ENCODE measurements at regions not wholly inside any gene's neighbourhood (a gene's known extent, or its start where the extent isn't known, plus 50 kb on each side); places are given as distances from the start of the nearest gene placed in this dataset.

DNA sequence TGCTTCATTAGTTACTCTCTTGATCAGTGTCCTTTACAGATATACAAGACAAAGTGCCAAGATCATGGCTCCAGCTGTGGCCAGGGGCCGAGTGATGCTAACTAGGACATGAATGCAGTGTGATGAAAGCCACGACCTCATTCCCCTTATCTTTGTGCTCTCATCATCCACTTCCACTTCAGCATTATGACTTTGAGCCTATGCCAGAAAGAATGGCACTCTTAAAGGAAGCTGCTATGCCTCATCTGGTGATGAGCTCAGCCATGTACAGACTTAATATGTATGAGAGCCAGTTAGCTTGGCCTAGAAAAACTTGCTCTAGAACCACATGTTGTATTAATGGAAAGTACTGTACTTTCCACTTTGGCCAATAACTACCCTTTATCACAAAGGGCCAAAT lies 179.1 kb downstream of the TOX3 start:
- no peak for DNase-seq (ENCODE audit: low spot score)
- no CpG with 5 or more reads among the region's 2 CpGs for WGBS, 2 donors (ENCODE audit: extremely low coverage in 2 of 2, insufficient read length in 2 of 2, insufficient replicate concordance in 1 of 2)
- H3K4me2 ChIP-seq (ENCODE audit: insufficient read depth, low read length, poor library complexity, severe bottlenecking), result no peak overlapping the region
- H3K27me3 ChIP-seq (ENCODE audit: control insufficient read depth in 3 of 3, insufficient read depth in 3 of 3, low read depth in 1 of 3, low read length in 3 of 3), result no peaks in the 10 kb centered on the region
- no peak overlapping the region for H3K14ac ChIP-seq (ENCODE audit: low read length)
- H3K9me3 ChIP-seq (replicated peaks in 1 of 2; ENCODE audit: control insufficient read depth in 2 of 2, insufficient read depth in 1 of 2, low read depth in 1 of 2, low read length in 2 of 2), result peaks cover 0 to 4% of the 10 kb centered on the region in 2 donors
- H4K8ac ChIP-seq (ENCODE audit: low read depth, low read length), result no peak overlapping the region
- no peaks in the 10 kb centered on the region for H3K36me3 ChIP-seq (replicated peaks in 1 of 2; ENCODE audit: control insufficient read depth in 2 of 2, insufficient read depth in 2 of 2, low read length in 2 of 2)
- no peak overlapping the region for H4K91ac ChIP-seq (ENCODE audit: low read depth, low read length, poor library complexity)
- peaks cover 2 to 5% of the 10 kb centered on the region in 2 donors for H3K4me1 ChIP-seq (ENCODE audit: control insufficient read depth in 2 of 2, insufficient read depth in 1 of 2, low read depth in 1 of 2, low read length in 2 of 2)
- H3K79me1 ChIP-seq (ENCODE audit: low read depth, low read length), result no peaks in the 10 kb centered on the region
- no peak overlapping the region for H3K4ac ChIP-seq (ENCODE audit: low read length)
- H2BK12ac ChIP-seq (ENCODE audit: low read length), result no peak overlapping the region
- no peak overlapping the region for H3K23ac ChIP-seq (ENCODE audit: low read depth, low read length, poor library complexity)
- peak overlapping the region; percentile 32 for H3K9ac ChIP-seq (ENCODE audit: low read depth, low read length, poor library complexity)
- H2BK15ac ChIP-seq (ENCODE audit: low read length), result no peak overlapping the region
- no peak overlapping the region for H2AFZ ChIP-seq (ENCODE audit: low read length)
- H3K27ac ChIP-seq (replicated peaks; ENCODE audit: low read length), result no peak overlapping the region
- no peak overlapping the region for H3K18ac ChIP-seq (ENCODE audit: low read length)
- H2BK5ac ChIP-seq (ENCODE audit: low read length), result no peak overlapping the region
- H3K4me3 ChIP-seq (ENCODE audit: low read length in 2 of 2), result no peak overlapping the region
- H2AK5ac ChIP-seq (ENCODE audit: low read depth, low read length), result no peak overlapping the region
- no peak overlapping the region for H2BK120ac ChIP-seq (ENCODE audit: low read depth, low read length)

DNA sequence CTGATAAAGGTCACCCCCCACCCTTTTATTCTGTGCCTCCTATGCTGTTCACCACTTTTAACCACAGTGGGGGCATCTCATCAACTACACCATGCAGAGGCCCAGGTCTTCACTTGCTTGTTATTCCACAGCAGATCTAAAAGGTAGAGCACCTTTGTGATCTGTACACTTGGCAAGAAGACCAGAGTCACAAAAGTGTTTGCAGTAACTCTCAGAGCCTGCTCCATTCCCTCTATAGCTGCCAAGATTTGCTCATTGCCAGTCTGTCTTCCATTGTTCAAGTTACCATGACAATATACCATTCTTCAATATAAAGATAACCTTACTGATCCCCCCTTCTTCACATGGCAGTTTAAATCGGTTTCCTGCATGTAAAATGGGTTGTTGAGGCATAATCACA lies 180.0 kb downstream of the TOX3 start:
- Histone ChIP-seq H2BK120ac (ENCODE audit: low read depth, low read length) (no peak overlapping the region), H3K27ac (replicated peaks; ENCODE audit: low read length) (no peak overlapping the region), H3K18ac (ENCODE audit: low read length) (no peak overlapping the region), H2AK5ac (ENCODE audit: low read depth, low read length) (no peak overlapping the region), H3K9ac (ENCODE audit: low read depth, low read length, poor library complexity) (no peak overlapping the region), H3K4me1 (ENCODE audit: control insufficient read depth in 2 of 2, insufficient read depth in 1 of 2, low read depth in 1 of 2, low read length in 2 of 2) (peaks cover 0 to 5% of the 10 kb centered on the region in 2 donors), H3K14ac (ENCODE audit: low read length) (no peak overlapping the region), H4K8ac (ENCODE audit: low read depth, low read length) (no peak overlapping the region), H3K79me1 (ENCODE audit: low read depth, low read length) (no peaks in the 10 kb centered on the region), H2BK5ac (ENCODE audit: low read length) (no peak overlapping the region), H3K4me2 (ENCODE audit: insufficient read depth, low read length, poor library complexity, severe bottlenecking) (no peak overlapping the region), H2BK15ac (ENCODE audit: low read length) (no peak overlapping the region), H3K4me3 (ENCODE audit: low read length in 2 of 2) (no peak overlapping the region), H3K4ac (ENCODE audit: low read length) (no peak overlapping the region), H2BK12ac (ENCODE audit: low read length) (no peak overlapping the region), H3K36me3 (replicated peaks in 1 of 2; ENCODE audit: control insufficient read depth in 2 of 2, insufficient read depth in 2 of 2, low read length in 2 of 2) (no peaks in the 10 kb centered on the region), H4K91ac (ENCODE audit: low read depth, low read length, poor library complexity) (no peak overlapping the region), H2AFZ (ENCODE audit: low read length) (no peak overlapping the region), H3K9me3 (replicated peaks in 1 of 2; ENCODE audit: control insufficient read depth in 2 of 2, insufficient read depth in 1 of 2, low read depth in 1 of 2, low read length in 2 of 2) (peaks cover 0 to 1% of the 10 kb centered on the region in 2 donors), H3K27me3 (ENCODE audit: control insufficient read depth in 3 of 3, insufficient read depth in 3 of 3, low read depth in 1 of 3, low read length in 3 of 3) (no peaks in the 10 kb centered on the region), H3K23ac (ENCODE audit: low read depth, low read length, poor library complexity) (no peak overlapping the region)
- DNase-seq (ENCODE audit: low spot score), result no peak
- no CpG with 5 or more reads among the region's 1 CpG for WGBS, 2 donors (ENCODE audit: extremely low coverage in 2 of 2, insufficient read length in 2 of 2, insufficient replicate concordance in 1 of 2)

DNA sequence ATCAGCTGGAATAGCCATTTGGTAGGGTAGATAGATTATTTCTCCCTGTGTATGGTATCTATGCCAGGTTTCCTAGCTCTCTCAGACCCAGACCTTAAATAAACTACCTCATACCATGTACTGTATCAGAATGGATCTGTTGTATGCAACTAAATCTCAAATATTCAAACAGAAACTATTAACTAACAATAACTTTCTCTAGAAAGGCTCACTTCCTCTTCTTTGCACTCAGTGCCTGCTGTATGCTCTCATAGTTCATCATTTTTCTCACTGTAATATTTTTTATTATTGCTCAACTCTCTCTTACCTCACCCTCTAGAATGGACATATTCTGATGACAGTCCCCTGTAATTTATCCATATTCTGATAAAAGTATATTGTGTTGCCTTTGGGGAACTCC lies 182.4 kb downstream of the TOX3 start:
- Histone ChIP-seq H2AFZ (ENCODE audit: low read length) (no peak overlapping the region), H3K4me3 (ENCODE audit: low read length in 2 of 2) (no peak overlapping the region), H3K27me3 (ENCODE audit: control insufficient read depth in 3 of 3, insufficient read depth in 3 of 3, low read depth in 1 of 3, low read length in 3 of 3) (no peaks in the 10 kb centered on the region), H2BK5ac (ENCODE audit: low read length) (no peak overlapping the region), H3K4ac (ENCODE audit: low read length) (no peak overlapping the region), H2AK5ac (ENCODE audit: low read depth, low read length) (no peak overlapping the region), H3K27ac (replicated peaks; ENCODE audit: low read length) (no peak overlapping the region), H3K18ac (ENCODE audit: low read length) (no peak overlapping the region), H3K4me2 (ENCODE audit: insufficient read depth, low read length, poor library complexity, severe bottlenecking) (no peak overlapping the region), H2BK120ac (ENCODE audit: low read depth, low read length) (no peak overlapping the region), H2BK12ac (ENCODE audit: low read length) (no peak overlapping the region), H3K4me1 (ENCODE audit: control insufficient read depth in 2 of 2, insufficient read depth in 1 of 2, low read depth in 1 of 2, low read length in 2 of 2) (peaks cover 0 to 5% of the 10 kb centered on the region in 2 donors), H4K91ac (ENCODE audit: low read depth, low read length, poor library complexity) (no peak overlapping the region), H3K9ac (ENCODE audit: low read depth, low read length, poor library complexity) (no peak overlapping the region), H3K79me1 (ENCODE audit: low read depth, low read length) (no peaks in the 10 kb centered on the region), H3K23ac (ENCODE audit: low read depth, low read length, poor library complexity) (no peak overlapping the region), H2BK15ac (ENCODE audit: low read length) (no peak overlapping the region), H4K8ac (ENCODE audit: low read depth, low read length) (no peak overlapping the region), H3K14ac (ENCODE audit: low read length) (no peak overlapping the region), H3K9me3 (replicated peaks in 1 of 2; ENCODE audit: control insufficient read depth in 2 of 2, insufficient read depth in 1 of 2, low read depth in 1 of 2, low read length in 2 of 2) (peaks cover 0 to 2% of the 10 kb centered on the region in 2 donors), H3K36me3 (replicated peaks in 1 of 2; ENCODE audit: control insufficient read depth in 2 of 2, insufficient read depth in 2 of 2, low read length in 2 of 2) (no peaks in the 10 kb centered on the region)
- no peak for DNase-seq (ENCODE audit: low spot score)

DNA sequence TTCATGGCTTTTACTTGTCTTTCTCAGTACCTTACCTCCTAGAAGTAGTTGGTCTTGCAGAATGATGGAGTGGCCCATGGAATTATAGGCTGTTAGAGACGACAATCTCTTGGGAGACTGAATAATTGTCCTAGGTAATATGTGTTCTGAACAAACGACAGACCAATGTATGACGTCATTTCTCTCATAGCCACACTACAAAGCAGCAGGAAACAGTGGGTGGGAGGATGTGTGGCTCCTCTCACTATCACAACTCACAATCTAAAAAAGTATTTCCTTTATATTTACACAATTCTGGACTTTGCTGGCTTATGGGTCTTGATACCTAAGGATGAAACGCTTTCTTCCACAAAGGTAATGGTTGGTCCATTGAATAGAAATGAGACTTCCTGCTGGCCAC lies 183.9 kb downstream of the TOX3 start:
- H2AK5ac ChIP-seq (ENCODE audit: low read depth, low read length), result no peak overlapping the region
- H3K14ac ChIP-seq (ENCODE audit: low read length), result no peak overlapping the region
- H3K36me3 ChIP-seq (replicated peaks in 1 of 2; ENCODE audit: control insufficient read depth in 2 of 2, insufficient read depth in 2 of 2, low read length in 2 of 2), result no peaks in the 10 kb centered on the region
- peaks cover 0 to 2% of the 10 kb centered on the region in 2 donors for H3K9me3 ChIP-seq (replicated peaks in 1 of 2; ENCODE audit: control insufficient read depth in 2 of 2, insufficient read depth in 1 of 2, low read depth in 1 of 2, low read length in 2 of 2)
- peaks cover 0 to 5% of the 10 kb centered on the region in 2 donors for H3K4me1 ChIP-seq (ENCODE audit: control insufficient read depth in 2 of 2, insufficient read depth in 1 of 2, low read depth in 1 of 2, low read length in 2 of 2)
- H4K8ac ChIP-seq (ENCODE audit: low read depth, low read length), result no peak overlapping the region
- H3K18ac ChIP-seq (ENCODE audit: low read length), result no peak overlapping the region
- no peak overlapping the region for H2BK12ac ChIP-seq (ENCODE audit: low read length)
- no CpG with 5 or more reads among the region's 4 CpGs for WGBS, 2 donors (ENCODE audit: extremely low coverage in 2 of 2, insufficient read length in 2 of 2, insufficient replicate concordance in 1 of 2)
- H3K27ac ChIP-seq (replicated peaks; ENCODE audit: low read length), result no peak overlapping the region
- DNase-seq (ENCODE audit: low spot score), result no peak
- no peak overlapping the region for H2BK120ac ChIP-seq (ENCODE audit: low read depth, low read length)
- H2BK5ac ChIP-seq (ENCODE audit: low read length), result no peak overlapping the region
- H2AFZ ChIP-seq (ENCODE audit: low read length), result no peak overlapping the region
- H3K23ac ChIP-seq (ENCODE audit: low read depth, low read length, poor library complexity), result no peak overlapping the region
- H3K4me3 ChIP-seq (ENCODE audit: low read length in 2 of 2), result no peak overlapping the region
- no peak overlapping the region for H3K4ac ChIP-seq (ENCODE audit: low read length)
- H2BK15ac ChIP-seq (ENCODE audit: low read length), result no peak overlapping the region
- H3K27me3 ChIP-seq (ENCODE audit: control insufficient read depth in 3 of 3, insufficient read depth in 3 of 3, low read depth in 1 of 3, low read length in 3 of 3), result no peaks in the 10 kb centered on the region
- H4K91ac ChIP-seq (ENCODE audit: low read depth, low read length, poor library complexity), result no peak overlapping the region
- no peaks in the 10 kb centered on the region for H3K79me1 ChIP-seq (ENCODE audit: low read depth, low read length)
- H3K9ac ChIP-seq (ENCODE audit: low read depth, low read length, poor library complexity), result no peak overlapping the region
- no peak overlapping the region for H3K4me2 ChIP-seq (ENCODE audit: insufficient read depth, low read length, poor library complexity, severe bottlenecking)

Data from neuronal stem cell (in vitro differentiated cells).